AG10803 (cell line): ENCODE measurements at regions not wholly inside any gene's neighbourhood (a gene's known extent, or its start where the extent isn't known, plus 50 kb on each side); places are given as distances from the start of the nearest gene placed in this dataset.

Experiments used
- DNase-seq: peaks from one replicate; pipeline ENCODE4 v3.0.0; 2010; ENCODE audit warnings: low read depth
- H3K4me3 ChIP-seq: 2 replicates; pipeline ENCODE4 v1.5.1; 2011; ENCODE audit warnings: mild to moderate bottlenecking, low read length, control low read depth
- TF ChIP-seq, protein P1 (sequence below): conservative IDR thresholded peaks from 2 replicates; pipeline ENCODE4 v1.5.1; 2011; ENCODE audit warnings: mild to moderate bottlenecking, low read length, control low read depth, inconsistent platforms

DNA sequence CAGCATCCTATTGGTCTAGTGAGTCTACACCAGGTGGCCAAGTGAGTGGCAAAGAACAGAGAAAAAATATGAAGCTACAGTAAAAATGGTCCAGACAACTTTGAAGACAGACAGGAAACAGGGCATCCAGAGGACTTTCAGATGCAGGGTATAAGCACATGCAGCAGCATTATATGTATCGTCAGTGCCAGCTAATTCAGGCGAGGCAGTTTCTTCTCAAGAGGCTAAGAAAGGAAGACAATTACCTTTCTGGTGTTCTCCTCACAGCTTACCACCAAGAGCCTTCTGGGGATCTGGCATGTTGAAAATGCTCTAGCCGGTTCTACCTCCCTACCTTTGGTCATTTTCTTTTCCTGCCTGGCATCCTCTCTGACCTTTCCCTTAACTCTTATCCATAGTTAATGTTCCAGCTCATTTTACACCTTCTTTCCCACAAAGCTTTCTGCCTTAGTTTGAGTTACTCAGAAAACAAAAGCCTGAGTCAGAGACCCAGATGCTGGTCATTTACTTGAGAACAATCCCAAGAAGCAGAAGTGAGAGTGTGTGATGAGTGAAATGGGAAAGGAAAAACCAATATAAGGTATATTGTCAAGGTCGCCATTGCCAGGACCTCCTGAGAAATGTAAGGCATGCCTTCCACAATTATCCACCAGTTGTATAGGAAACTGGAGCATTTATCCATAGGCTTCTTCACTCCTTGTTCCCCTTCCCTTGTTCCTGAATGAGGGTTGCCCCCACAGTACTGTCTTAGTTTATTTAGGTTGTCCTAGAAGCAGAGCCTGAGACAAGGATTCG, 444.1 kb downstream of the PLPP3 start:
- peak; percentile 17 for DNase-seq
- no peak overlapping the region for H3K4me3 ChIP-seq
- TF ChIP-seq, protein P1, sequence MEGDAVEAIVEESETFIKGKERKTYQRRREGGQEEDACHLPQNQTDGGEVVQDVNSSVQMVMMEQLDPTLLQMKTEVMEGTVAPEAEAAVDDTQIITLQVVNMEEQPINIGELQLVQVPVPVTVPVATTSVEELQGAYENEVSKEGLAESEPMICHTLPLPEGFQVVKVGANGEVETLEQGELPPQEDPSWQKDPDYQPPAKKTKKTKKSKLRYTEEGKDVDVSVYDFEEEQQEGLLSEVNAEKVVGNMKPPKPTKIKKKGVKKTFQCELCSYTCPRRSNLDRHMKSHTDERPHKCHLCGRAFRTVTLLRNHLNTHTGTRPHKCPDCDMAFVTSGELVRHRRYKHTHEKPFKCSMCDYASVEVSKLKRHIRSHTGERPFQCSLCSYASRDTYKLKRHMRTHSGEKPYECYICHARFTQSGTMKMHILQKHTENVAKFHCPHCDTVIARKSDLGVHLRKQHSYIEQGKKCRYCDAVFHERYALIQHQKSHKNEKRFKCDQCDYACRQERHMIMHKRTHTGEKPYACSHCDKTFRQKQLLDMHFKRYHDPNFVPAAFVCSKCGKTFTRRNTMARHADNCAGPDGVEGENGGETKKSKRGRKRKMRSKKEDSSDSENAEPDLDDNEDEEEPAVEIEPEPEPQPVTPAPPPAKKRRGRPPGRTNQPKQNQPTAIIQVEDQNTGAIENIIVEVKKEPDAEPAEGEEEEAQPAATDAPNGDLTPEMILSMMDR = no peak

DNA sequence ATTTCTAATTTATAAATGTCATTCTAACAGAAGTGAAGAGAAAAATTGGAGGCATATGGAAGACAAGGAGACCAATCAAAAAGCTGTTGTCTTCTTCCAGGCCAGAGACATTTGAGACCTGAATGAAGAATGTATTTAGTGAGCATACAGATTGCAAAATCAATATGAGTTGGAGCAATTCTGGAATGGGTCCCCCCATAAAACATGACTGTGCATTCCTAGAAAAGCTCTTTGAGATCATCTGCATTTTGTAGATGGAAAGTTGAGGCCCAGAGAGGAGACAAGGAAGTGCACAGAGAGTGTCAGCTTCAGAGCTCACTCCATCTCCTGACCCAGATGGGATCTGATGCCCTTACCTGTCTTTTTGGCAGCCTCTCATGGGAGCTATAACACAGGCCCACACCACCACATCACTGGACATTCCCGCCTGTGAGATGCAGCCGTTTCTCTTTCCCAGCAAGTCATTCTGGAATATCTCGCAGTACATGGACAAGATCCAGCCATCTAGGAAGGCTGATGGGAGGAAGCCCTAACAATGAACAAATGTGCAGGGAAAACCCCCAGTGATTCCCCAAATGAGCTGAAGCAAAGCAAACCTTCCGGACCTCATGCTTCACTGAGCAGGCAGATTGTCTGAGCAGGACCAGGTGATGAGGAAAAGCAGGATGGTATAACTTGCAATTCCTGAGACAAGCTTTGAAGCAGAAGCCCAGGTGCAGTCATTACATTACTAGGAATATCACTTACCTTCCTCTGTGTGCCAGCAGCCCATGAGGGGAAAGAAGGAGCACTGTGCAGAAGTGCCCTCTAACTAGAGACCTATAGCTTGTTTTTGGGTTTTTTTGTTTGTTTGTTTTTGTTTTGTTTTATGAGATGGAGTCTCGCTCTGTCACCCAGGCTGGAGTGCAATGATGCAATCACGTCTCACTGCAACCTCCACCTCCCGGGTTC, 445.6 kb downstream of the PLPP3 start:
- H3K4me3 ChIP-seq = no peak overlapping the region
- TF ChIP-seq, protein P1 = no peak
- DNase-seq = peak; percentile 35

DNA sequence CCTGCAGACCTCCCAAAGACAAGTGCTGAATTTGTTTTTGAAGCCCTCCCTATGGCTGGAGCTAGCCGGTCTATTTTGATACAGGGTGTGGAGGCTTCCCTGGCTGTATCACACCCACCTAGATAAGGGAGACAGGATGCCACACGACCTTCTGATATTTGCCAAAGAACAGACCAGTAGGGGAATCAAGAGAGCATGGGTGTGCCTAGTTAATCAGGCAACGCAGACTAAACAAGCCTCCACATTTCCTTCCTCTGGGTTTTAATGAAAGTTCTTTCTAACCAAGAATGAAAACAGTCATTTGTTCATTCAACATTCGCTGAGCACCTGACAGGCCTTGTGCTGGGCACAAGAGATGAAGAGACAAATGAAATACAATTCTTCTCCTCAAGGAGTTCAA, 446.8 kb downstream of the PLPP3 start:
- TF ChIP-seq, protein P1 = no peak
- no peak for DNase-seq
- H3K4me3 ChIP-seq = no peak overlapping the region

DNA sequence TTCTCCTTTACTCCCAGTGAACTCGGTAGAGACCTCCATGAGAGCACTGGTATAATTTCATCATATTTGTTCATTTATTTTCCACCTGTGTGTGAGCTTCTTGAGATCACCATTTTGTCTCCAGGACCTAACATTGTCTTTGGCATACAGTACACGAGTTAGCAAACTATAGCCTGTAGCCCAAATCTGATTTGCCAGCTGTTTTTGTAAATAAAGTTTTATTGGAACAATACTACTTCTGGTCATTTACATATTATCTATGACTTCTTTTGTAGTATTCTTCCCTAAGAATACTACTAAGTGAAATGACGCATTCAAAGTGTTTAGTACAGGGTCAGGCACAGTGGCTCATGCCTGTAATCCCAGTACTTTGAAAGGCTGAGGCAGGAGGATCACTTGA, 449.5 kb downstream of the PLPP3 start:
- TF ChIP-seq, protein P1 = no peak
- DNase-seq = no peak
- no peak overlapping the region for H3K4me3 ChIP-seq

DNA sequence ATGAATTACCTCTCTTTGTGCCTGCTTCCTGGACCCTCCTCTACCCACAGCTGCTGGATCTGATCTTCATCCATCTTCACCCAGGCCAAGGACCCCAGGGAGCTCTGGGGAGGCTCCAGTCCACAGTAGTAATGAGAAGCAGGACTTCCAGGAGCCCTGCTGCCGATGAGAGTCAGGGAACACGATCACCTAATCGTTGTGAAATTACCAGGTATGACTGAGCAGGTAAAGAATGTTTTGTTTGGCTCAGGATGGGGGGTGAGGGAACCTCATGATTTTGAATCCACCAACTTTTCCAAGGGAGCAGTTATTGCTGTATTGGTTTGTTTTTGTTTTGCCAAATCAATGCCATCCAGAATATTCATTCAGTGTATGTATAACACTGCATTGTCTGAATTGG, 454.0 kb downstream of the PLPP3 start:
- TF ChIP-seq, protein P1 = no peak
- DNase-seq = no peak
- H3K4me3 ChIP-seq = no peak overlapping the region

DNA sequence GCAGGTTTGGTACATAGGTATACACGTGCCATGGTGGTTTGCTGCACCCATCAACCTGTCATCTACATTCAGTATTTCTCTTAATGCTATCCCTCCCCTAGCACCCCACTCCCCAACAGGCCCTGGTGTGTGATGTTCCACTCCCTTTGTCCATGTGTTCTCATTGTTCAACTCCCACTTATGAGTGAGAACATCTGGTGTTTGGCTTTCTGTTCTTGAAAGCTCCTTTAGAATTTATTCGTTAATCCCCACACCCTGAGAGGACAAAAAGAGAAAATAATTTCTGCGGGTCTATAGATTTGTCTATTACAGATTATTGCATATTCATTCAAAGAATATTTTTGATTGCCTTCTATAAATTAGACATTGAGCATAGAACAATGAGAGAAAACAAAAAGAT, 455.5 kb downstream of the PLPP3 start:
- TF ChIP-seq, protein P1 = no peak
- no peak for DNase-seq
- no peak overlapping the region for H3K4me3 ChIP-seq

DNA sequence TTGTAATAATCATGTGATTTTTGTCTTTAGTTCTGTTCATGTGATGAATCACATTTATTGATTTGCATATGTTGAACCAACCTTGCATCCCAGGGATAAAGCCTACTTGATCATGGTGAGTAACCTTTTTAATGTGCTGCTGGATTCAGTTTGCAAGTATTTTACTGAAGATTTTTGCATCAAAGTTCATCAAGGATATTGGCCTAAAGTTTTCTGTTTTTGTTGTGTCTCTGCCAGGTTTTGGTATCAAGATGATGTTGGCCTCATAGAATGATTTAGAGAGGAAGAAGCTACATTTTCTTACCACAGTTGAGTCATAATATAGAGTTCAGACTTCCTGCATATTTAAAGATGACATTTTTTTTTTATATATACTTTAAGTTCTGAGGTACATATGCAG, 455.9 kb downstream of the PLPP3 start:
- DNase-seq = peak; percentile 45
- H3K4me3 ChIP-seq = no peak overlapping the region

More for the DNA sequence above, 455.9 kb downstream of the PLPP3 start:
- TF ChIP-seq, protein P1 = no peak
